ENCODE measurements at regions not wholly inside any gene's neighbourhood (a gene's known extent, or its start where the extent isn't known, plus 50 kb on each side); places are given as distances from the start of the nearest gene placed in this dataset.
"Not testable (repeated sequence)": the region's sequence is repeated elsewhere in the genome, so short reads cannot be mapped to it uniquely, and the experiment has no call there.

DNA sequence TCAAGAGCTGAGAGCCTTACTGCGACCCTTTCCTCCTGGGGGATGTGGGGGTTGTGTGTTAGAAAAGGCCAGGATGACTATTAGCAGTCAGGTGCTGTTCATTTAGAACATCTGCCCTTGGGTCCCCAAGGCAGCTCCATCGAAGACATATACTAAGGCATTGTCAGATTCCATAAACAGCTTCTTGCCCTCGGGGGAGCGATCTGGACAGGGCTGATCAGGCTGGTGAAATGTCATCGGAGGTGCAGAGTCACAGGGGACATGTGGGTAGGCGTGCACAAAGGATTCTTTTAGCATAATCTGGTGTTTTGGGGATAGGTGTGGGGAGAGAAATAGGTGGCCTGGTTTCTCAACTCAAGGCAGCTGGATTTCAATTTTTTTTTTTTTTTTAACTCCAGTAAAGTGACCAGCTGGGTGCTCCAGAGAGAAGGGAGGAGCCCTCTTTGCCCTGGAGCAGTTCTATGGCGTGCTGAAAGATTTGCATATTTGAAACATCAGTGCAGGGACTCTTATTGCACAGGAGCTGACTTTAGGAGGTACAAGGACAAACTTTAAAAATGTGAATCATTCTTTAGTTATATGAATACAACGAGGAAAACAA is 160.1 kb downstream of the SUDS3 start:
- FAIRE-seq = no peak
- DNase-seq (ENCODE audit: insufficient read length, low spot score) = no peak

DNA sequence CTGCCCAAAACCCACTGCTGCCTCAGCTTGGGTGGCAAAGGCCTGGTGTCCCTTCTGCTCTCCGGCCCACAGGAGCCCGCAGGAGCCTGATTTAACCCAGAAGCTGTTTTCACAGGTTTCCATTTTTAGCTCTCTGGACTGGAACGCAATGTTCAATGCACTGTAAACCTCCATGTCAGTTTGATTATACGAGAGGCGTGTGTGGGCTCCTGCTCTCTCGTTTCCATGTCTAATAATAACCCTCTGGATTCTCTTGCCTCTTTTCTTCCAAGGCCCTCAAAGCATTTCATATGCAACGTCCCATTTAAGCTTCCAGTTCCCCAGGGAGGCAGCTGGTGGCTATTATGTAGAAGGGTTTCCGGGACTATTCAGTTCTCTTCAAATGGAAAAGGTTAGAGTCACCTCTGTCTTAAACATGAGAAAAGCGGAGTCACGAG is 161.1 kb downstream of the SUDS3 start:
- DNase-seq (ENCODE audit: insufficient read length, low spot score) = no peak
- no peak for FAIRE-seq

DNA sequence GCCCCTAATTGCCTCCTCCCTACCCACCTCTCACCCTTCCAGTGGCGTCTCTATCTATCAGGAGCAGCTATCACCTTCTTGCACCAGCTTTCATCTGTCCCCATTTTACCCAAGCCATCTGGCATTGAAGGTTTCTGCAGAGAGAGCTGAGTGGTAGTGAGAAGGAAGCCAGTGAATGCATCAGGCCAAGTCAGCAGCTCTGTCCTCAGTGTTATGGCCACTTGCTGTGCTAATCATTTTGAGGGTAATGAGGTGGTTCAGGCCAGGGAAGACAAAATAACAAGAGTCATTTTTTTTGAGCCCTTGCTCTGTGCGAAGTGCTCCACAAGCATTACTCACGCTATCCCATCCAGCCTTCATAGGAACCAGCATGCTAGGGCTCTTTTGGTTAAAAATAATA is 164.7 kb downstream of the SUDS3 start:
- DNase-seq (ENCODE audit: insufficient read length, low spot score) (no peak), FAIRE-seq (no peak)

DNA sequence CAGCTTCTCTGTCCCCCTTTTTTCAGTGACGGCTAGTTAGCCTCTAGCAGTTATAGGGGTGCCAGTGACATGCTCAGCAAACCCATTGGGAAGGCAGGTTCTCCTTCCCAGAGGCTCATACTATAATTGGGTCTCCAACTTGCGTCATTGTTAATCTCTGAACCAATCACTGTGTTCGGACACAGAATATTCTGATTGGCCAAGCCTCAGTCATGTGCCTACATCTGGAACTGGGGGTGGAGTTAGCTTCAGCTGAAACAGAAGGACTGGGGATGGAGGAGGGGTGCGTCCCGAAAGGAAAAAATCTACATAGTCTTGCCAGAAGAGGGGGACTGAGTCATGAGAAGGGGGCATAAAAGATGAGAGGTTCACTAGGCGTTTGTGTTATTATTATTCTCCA is 165.6 kb downstream of the SUDS3 start:
- FAIRE-seq (no peak), DNase-seq (ENCODE audit: insufficient read length, low spot score) (no peak)

DNA sequence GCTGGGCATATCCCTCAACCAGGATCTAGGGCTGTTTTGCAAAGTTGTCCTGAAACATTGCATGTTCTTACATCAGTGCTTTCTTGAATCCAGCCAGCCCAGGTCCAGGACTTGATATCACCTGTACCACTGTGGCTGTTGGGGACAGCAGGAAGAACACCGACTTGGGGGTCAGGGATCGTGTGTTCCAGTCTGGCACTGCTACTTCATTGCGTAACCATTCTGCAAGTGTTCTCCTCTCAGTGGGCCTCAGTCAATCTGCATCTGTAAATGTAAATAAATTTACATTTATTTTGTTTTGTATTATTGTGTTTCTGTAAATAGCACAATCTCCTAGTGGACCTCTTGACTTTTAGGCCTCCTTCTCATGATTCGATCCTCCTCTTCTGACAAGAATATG is 167.3 kb downstream of the SUDS3 start:
- no peak for DNase-seq (ENCODE audit: insufficient read length, low spot score)
- FAIRE-seq = no peak

- peak; percentile 62 for DNase-seq (ENCODE audit: insufficient read length, low spot score)
- FAIRE-seq = no peak
Measured at GRCh38 chr12:118544569-118544968, 168.2 kb downstream of the SUDS3 start.

DNA sequence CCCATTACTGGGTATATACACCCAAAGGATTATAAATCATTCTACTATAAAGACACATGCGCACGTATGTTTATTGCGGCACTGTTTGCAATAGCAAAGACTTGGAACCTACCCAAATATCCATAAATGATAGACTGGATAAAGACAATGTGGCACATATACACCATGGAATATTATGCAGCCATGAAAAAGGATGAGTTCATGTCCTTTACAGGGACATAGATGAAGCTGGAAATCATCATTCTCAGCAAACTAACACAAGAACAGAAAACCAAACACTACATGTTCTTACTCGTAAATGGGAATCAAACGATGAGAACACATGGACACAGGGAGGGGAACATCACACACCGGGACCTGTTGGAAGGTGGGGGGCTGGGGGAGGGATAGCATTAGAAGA is 171.3 kb downstream of the SUDS3 start:
- not testable (repeated sequence) for FAIRE-seq; DNase-seq (ENCODE audit: insufficient read length, low spot score)

DNA sequence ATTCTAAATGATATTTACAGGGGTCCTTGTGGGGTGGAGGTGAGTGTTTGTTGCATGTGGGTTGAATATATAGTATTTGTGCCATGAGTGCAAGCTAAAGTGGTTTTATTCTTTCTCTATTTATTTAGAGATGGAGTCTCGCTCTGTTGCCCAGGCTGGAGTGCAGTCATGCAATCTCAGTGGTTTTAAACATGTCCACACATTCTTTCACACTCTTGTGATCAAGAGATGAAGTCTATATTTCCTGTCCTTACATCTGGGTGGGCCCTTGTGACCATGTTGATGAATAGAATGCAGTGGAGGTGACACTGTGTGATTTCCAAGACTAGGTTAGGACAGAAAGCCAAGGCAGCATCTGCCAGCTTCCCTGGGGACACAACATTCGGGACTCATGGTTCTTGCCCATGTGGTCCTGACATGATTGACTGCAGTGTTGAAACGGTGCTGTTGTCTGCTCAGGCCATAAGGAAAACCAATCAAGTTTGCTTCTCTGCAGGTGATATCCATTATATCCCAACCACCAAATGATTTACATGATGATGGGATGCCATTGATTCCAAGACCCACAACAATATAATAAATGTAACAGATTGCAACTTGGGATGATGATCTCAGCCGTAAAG is 172.6 kb downstream of the SUDS3 start:
- no peak for DNase-seq (ENCODE audit: insufficient read length, low spot score)
- no peak for FAIRE-seq

DNA sequence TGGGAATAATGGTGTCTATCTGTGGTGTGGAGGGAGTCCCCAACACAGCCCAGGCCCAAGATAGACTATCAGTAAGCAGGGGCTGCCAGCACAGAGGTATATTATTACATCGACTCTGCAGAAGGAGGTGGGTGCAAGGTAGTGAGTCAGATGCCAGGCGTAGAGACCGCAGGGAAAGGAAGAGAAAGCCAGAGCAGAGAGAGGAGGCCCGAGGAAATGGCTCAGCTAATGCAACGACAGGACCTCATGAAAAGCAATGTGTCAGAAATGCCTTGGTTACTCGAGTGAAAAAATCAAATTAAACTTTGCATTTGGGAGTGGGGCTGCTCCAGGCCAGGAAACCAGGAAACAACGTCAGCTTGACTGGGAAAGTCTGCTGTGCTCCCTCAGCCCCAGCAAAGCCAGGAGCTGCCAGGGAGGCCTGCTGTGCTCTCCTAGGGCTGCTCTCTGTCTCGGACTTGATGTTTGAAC is 173.2 kb downstream of the SUDS3 start:
- FAIRE-seq = no peak

DNA sequence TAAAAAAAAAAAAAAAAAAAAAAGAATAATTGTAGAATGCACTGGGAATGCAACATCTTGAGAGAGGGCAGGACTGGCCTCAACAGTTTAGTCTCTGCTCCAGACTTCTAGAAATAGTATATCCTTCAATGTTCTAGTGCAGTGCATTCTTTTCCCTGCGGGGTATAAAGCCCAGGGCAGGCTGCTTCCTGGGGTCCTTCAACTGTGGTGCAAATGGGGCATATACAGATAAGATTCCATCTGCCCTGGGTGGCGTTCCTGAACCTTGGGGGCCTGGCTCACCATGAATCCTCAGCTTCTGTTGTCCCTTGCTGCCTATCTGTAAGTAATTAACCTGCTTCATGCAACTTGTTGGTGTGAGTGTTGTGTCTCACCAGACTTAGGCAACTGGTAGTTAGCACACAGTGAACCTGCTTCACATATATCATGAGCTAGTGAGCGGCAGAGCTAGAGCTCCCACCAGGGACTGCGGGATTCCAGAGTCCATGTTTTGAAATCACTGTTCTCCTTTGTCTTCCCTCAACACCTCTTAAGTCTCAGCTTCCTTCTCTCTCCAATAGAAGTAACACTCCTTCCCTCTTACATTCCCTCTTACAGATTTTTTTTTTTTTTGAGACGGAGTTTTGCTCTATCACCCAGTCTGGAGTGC is 177.6 kb downstream of the SUDS3 start:
- DNase-seq (ENCODE audit: insufficient read length, low spot score) (no peak), FAIRE-seq (no peak)

More for the DNA sequence above, 173.2 kb downstream of the SUDS3 start:
- DNase-seq (ENCODE audit: insufficient read length, low spot score) = no peak

DNA sequence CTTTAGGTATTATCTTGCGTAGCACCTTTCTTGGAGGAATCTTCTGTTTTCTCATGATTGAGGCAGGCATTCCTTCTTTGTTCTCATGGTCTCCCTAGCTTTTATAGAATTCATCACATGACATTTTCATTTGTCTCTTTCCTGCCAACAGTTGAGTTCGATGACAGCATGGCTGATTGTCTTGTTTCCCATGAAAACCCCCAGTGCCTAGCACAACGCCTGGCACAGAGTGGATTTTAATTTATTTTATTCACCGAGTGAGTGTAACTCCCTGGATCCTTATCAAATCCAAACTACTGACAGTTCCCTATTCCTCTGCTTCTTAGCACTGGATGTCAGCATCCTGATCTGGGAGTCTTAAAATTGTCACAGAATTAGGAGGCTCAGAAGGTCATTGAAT is 182.6 kb downstream of the SUDS3 start:
- no peak for FAIRE-seq
- no peak for DNase-seq (ENCODE audit: insufficient read length, low spot score)

DNA sequence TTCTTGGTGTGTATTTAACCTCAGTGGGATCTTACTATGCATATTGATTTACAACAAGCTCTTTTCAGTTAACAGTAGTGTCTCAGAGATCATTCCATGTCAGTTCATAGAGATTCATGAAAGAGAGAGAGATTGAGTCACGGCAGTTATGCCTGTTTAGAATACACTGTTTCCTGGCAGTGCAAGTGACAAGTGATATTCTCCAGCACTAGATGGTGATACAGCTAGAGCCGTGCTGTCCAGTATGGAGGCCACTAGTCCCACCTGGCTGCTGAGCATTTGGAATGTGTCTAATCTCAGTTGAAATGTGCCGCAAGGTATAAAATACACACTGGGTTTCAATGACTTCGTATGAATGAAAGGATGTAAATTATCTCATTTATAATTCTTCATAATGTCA is 184.4 kb downstream of the SUDS3 start:
- FAIRE-seq (no peak), DNase-seq (ENCODE audit: insufficient read length, low spot score) (no peak)

GRCh38 chr12:118571730-118572129 is 195.4 kb downstream of the SUDS3 start:
- FAIRE-seq = no peak
- DNase-seq (ENCODE audit: insufficient read length, low spot score) = no peak

GRCh38 chr12:118574288-118574687 is 197.9 kb downstream of the SUDS3 start:
- FAIRE-seq (no peak), DNase-seq (ENCODE audit: insufficient read length, low spot score) (no peak)

- no peak for DNase-seq (ENCODE audit: insufficient read length, low spot score)
- FAIRE-seq = peak; percentile 99
Measured at GRCh38 chr12:118575730-118576129, 199.4 kb downstream of the SUDS3 start.

DNA sequence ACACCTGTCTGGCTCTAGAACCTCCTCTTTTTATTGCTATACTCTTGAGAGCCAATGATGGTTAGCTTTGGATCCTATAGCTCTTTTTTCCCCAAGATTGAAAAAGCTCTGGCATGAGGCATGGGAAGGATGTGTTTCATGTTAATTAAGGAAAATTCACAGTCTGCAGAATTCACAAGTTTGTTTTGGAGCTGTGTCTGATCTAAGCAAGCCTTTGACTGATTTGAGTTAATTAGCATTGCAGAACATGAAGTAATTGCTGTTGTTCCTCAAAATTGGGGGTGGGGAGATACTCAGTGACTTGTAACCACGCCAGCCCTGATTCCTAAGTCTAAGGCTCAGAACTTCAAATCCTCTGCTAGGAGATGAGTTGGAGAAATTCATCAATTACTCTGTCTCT is 205.0 kb downstream of the SUDS3 start:
- no peak for DNase-seq (ENCODE audit: insufficient read length, low spot score)
- no peak for FAIRE-seq

DNA sequence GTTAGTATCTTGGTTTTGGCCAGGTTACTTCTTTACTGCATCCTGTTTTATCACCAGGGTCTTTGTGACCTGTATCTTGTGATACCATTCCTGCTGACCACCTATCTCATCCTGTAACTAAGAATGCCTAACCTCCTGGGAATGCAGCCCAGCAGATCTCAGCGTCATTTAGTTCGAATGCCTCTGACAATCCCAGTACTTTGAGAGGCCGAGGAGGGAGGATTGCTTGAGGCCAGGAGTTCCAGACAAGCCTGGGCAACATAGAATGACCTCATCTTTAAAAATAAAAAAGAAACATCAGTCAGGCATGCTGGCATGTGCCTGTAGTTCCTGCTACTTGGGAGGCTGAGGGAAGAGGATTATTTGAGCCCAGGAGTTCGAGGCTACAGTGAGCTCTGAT is 206.5 kb downstream of the SUDS3 start:
- no peak for DNase-seq (ENCODE audit: insufficient read length, low spot score)
- FAIRE-seq = no peak

GRCh38 chr12:118586433-118586832 is 210.1 kb downstream of the SUDS3 start:
- FAIRE-seq (no peak), DNase-seq (ENCODE audit: insufficient read length, low spot score) (no peak)

DNA sequence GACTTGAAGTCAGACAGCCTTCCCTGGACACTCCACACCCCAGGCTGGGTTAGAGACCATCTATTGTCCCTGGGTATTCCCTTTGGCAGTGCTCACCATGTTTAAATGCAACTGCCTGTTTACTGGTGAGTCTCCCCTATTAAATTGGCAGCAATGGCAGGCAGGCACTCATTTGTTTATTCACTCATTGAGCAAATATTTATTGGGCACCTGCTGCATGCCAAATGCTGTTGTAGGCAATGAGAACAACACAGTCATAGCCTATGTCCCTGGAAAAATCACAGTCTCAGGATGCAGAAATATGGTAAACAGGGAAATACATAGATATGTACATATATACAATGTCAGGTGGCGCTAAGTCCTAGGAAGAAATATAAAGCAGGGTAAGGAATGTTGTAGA is 212.8 kb downstream of the SUDS3 start:
- no peak for FAIRE-seq

DNA sequence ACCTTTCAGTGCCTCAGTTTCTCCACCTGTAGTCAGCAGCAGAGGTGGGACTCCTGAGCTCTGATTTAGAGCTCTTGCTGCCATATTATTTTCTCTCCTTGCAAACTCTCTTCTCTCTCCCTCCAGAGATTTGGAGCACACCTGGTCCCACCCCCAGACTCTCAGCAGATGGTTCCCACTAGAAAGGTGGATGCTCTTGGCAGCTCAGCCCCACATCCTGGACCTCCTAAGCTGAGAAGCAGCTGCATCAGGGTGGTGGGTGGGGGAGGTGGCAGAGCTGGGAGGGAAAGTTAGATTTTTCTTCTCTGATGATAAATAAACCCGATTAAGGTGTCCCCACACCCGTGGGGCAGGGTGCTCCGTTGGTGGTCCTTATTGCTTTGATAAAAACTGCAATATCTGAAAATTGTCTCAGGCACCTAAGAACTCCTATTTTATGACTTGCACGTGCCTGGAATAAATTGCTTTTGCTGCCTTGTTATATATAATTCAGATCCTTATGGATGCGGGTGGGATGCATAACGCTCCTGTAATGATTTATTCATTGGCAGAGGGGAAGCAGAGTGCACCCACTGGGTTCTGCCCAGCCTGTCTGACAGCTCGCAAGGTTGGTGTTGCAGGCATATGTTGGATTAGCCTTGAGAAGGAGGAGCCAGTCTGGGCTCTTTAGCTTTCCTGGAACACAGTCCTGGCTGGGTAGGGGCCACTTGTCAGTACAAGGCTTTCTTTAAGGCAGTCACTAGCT is 214.2 kb downstream of the SUDS3 start:
- DNase-seq (ENCODE audit: insufficient read length, low spot score) = no peak
- no peak for FAIRE-seq

More for the DNA sequence above, 212.8 kb downstream of the SUDS3 start:
- DNase-seq (ENCODE audit: insufficient read length, low spot score) = no peak

- DNase-seq (ENCODE audit: insufficient read length, low spot score) (no peak), FAIRE-seq (no peak)
Measured at GRCh38 chr12:118603610-118604361, 227.4 kb downstream of the SUDS3 start.

All from HTR-8/SVneo (cell line).